ENCODE measurements at regions not wholly inside any gene's neighbourhood (a gene's known extent, or its start where the extent isn't known, plus 50 kb on each side); places are given as distances from the start of the nearest gene placed in this dataset.
A peak's percentile ranks its signal among the peaks of the same experiment; 100 is the strongest.

GRCh38 chr9:89234205-89235067 lies 55.8 kb upstream of the SHC3 start:
- DNase-seq = peak; percentile 68

GRCh38 chr9:89236955-89237573 lies 58.4 kb upstream of the SHC3 start:
- no peak for DNase-seq

GRCh38 chr9:89238424-89238823 lies 59.8 kb upstream of the SHC3 start:
- no peak for DNase-seq

GRCh38 chr9:89243296-89244061 lies 64.9 kb upstream of the SHC3 start:
- DNase-seq = no peak

GRCh38 chr9:89246840-89247239 lies 64.2 kb upstream of the CKS2 start:
- no peak for DNase-seq

- DNase-seq = no peak
Observed at GRCh38 chr9:89247431-89248353, 63.3 kb upstream of the CKS2 start.

- DNase-seq = no peak
Observed at GRCh38 chr9:89249001-89249400, 62.0 kb upstream of the CKS2 start.

GRCh38 chr9:89252651-89253267 lies 58.2 kb upstream of the CKS2 start:
- DNase-seq = no peak

- no peak for DNase-seq
Observed at GRCh38 chr9:89254058-89254772, 56.8 kb upstream of the CKS2 start.

- no peak for DNase-seq
Observed at GRCh38 chr9:89254773-89255125, 56.2 kb upstream of the CKS2 start.

GRCh38 chr9:89256225-89256624 lies 54.8 kb upstream of the CKS2 start:
- no peak for DNase-seq

GRCh38 chr9:89256642-89257041 lies 54.4 kb upstream of the CKS2 start:
- no peak for DNase-seq

GRCh38 chr9:89260525-89260924 lies 50.5 kb upstream of the CKS2 start:
- DNase-seq = no peak

Data from activated CD4-positive, alpha-beta T cell treated with anti-CD3 and anti-CD28 coated beads, Interleukin-2, amount 50 U/mL, for 16 hours (primary cell).